ENCODE measurements at regions not wholly inside any gene's neighbourhood (a gene's known extent, or its start where the extent isn't known, plus 50 kb on each side); places are given as distances from the start of the nearest gene placed in this dataset.
A peak's percentile ranks its signal among the peaks of the same experiment; 100 is the strongest.

GRCh38 chrX:40931921-40932320 lies 153.3 kb upstream of the USP9X start (continued):
- TF ChIP-seq STAT6 (CRISPR knock-in tag; conservative IDR thresholded peaks at IDR 0.05; ENCODE audit: low read depth), result no peak

- no peaks in the 10 kb centered on the region for H3K27me3 Mint-ChIP-seq (ENCODE audit: low read depth)
- ATAC-seq (no peak), DNase-seq (ENCODE audit: low spot score) (no peak)
- H3K4me3 Mint-ChIP-seq, result no peak overlapping the region
- peaks cover 11% of the 10 kb centered on the region for H3K4me1 Mint-ChIP-seq
- peaks cover 5% of the 10 kb centered on the region for H3K36me3 Mint-ChIP-seq
- CTCF ChIA-PET, result no interaction called here
- peak overlapping the region; percentile 82 for H3K27ac Mint-ChIP-seq
- POLR2A ChIA-PET, result no interaction called here
- peaks cover 2% of the 10 kb centered on the region for H3K9me3 Mint-ChIP-seq
- TF ChIP-seq ARID4B (CRISPR knock-in tag; IDR thresholded peaks at IDR 0.05; ENCODE audit: borderline replicate concordance), result no peak
- no peak for TF ChIP-seq ELF4 (CRISPR knock-in tag; IDR thresholded peaks at IDR 0.05; ENCODE audit: low read depth)
- no peak for TF ChIP-seq E2F4 (CRISPR knock-in tag; IDR thresholded peaks at IDR 0.05; ENCODE audit: borderline replicate concordance, low read depth)
- TF ChIP-seq MXD4 (CRISPR knock-in tag; IDR thresholded peaks at IDR 0.05; ENCODE audit: borderline replicate concordance), result no peak
- TF ChIP-seq USF2 (CRISPR knock-in tag; IDR thresholded peaks at IDR 0.05), result no peak
- no peak for TF ChIP-seq E2F5 (CRISPR knock-in tag; IDR thresholded peaks at IDR 0.05)
- no peak for TF ChIP-seq ZNF532 (CRISPR knock-in tag; IDR thresholded peaks at IDR 0.05; ENCODE audit: borderline replicate concordance)
- TF ChIP-seq MLX (CRISPR knock-in tag; IDR thresholded peaks at IDR 0.05), result no peak
- no peak for TF ChIP-seq TEAD1 (CRISPR knock-in tag; IDR thresholded peaks at IDR 0.05)
- no peak for TF ChIP-seq CREB1 (CRISPR knock-in tag; IDR thresholded peaks at IDR 0.05)
- no peak for TF ChIP-seq ETV6 (CRISPR knock-in tag; IDR thresholded peaks at IDR 0.05)
- no peak for TF ChIP-seq KAT7 (CRISPR knock-in tag; IDR thresholded peaks at IDR 0.05; ENCODE audit: borderline replicate concordance)
- no peak for TF ChIP-seq MAX (CRISPR knock-in tag; IDR thresholded peaks at IDR 0.05)
- no peak for TF ChIP-seq MYBL2 (CRISPR knock-in tag; IDR thresholded peaks at IDR 0.05)
- no peak for TF ChIP-seq GRHL2 (CRISPR knock-in tag; IDR thresholded peaks at IDR 0.05; ENCODE audit: insufficient replicate concordance, severe bottlenecking)
- TF ChIP-seq JAZF1 (CRISPR knock-in tag; IDR thresholded peaks at IDR 0.05), result no peak
- TF ChIP-seq HMGA2 (CRISPR knock-in tag; IDR thresholded peaks at IDR 0.05), result no peak
- TF ChIP-seq CBFB (CRISPR knock-in tag; IDR thresholded peaks at IDR 0.05; ENCODE audit: low read depth), result no peak
Measured at GRCh38 chrX:40933132-40933705, 152.0 kb upstream of the USP9X start.
